ENCODE measurements at regions not wholly inside any gene's neighbourhood (a gene's known extent, or its start where the extent isn't known, plus 50 kb on each side); places are given as distances from the start of the nearest gene placed in this dataset.

GRCh38 chr18:25876330-25876948 is 214.0 kb downstream of the SS18 start:
- Histone ChIP-seq H3K4me1 (ENCODE audit: insufficient read depth, low read length) (no peaks in the 10 kb centered on the region), H3K4me2 (ENCODE audit: insufficient read depth, low read length) (no peak overlapping the region), H3K79me2 (ENCODE audit: insufficient read depth, low read length) (no peaks in the 10 kb centered on the region), H4K20me1 (ENCODE audit: insufficient read depth, low read length) (no peaks in the 10 kb centered on the region), H3K9me3 (ENCODE audit: insufficient read depth, low read length, severe bottlenecking) (no peaks in the 10 kb centered on the region), H3K4me3 (ENCODE audit: low read depth in 1 of 2, low read length in 2 of 2) (no peak overlapping the region), H3K9ac (ENCODE audit: low read depth, low read length) (no peak overlapping the region), H3K36me3 (ENCODE audit: insufficient read depth, low read length) (no peaks in the 10 kb centered on the region), H2AFZ (ENCODE audit: low read depth, low read length) (no peak overlapping the region), H3K27ac (ENCODE audit: low read length) (no peak overlapping the region), H3K27me3 (ENCODE audit: insufficient read depth, low read length, poor library complexity) (no peaks in the 10 kb centered on the region)
- no peak for DNase-seq
- TF ChIP-seq EZH2 (IDR thresholded peaks at IDR 0.05; ENCODE audit: borderline replicate concordance, low read depth, low read length, severe bottlenecking) (no peak), CTCF (IDR thresholded peaks at IDR 0.05; ENCODE audit: borderline replicate concordance, extremely low read depth, low read length, poor library complexity, severe bottlenecking) (no peak)
- ATAC-seq (ENCODE audit: insufficient read depth, low read depth): no peak

GRCh38 chr18:25875551-25876240 is 214.7 kb downstream of the SS18 start:
- no peak overlapping the region for H3K4me3 ChIP-seq (ENCODE audit: low read depth in 1 of 2, low read length in 2 of 2)
- DNase-seq: no peak

GRCh38 chr18:25873833-25874232 is 216.6 kb downstream of the SS18 start:
- Histone ChIP-seq H3K9ac (ENCODE audit: low read depth, low read length) (no peak overlapping the region), H4K20me1 (ENCODE audit: insufficient read depth, low read length) (no peaks in the 10 kb centered on the region), H3K79me2 (ENCODE audit: insufficient read depth, low read length) (no peaks in the 10 kb centered on the region), H2AFZ (ENCODE audit: low read depth, low read length) (no peak overlapping the region), H3K4me3 (ENCODE audit: low read depth in 1 of 2, low read length in 2 of 2) (no peak overlapping the region), H3K36me3 (ENCODE audit: insufficient read depth, low read length) (no peaks in the 10 kb centered on the region), H3K27ac (ENCODE audit: low read length) (no peak overlapping the region), H3K9me3 (ENCODE audit: insufficient read depth, low read length, severe bottlenecking) (no peaks in the 10 kb centered on the region), H3K27me3 (ENCODE audit: insufficient read depth, low read length, poor library complexity) (no peaks in the 10 kb centered on the region), H3K4me1 (ENCODE audit: insufficient read depth, low read length) (no peaks in the 10 kb centered on the region), H3K4me2 (ENCODE audit: insufficient read depth, low read length) (no peak overlapping the region)
- ATAC-seq (ENCODE audit: insufficient read depth, low read depth) (no peak), DNase-seq (no peak)
- TF ChIP-seq EZH2 (IDR thresholded peaks at IDR 0.05; ENCODE audit: borderline replicate concordance, low read depth, low read length, severe bottlenecking) (no peak), CTCF (IDR thresholded peaks at IDR 0.05; ENCODE audit: borderline replicate concordance, extremely low read depth, low read length, poor library complexity, severe bottlenecking) (no peak)

More at GRCh38 chr18:25875551-25876240, 214.7 kb downstream of the SS18 start:
- TF ChIP-seq CTCF (IDR thresholded peaks at IDR 0.05; ENCODE audit: borderline replicate concordance, extremely low read depth, low read length, poor library complexity, severe bottlenecking) (no peak), EZH2 (IDR thresholded peaks at IDR 0.05; ENCODE audit: borderline replicate concordance, low read depth, low read length, severe bottlenecking) (no peak)
- Histone ChIP-seq H3K36me3 (ENCODE audit: insufficient read depth, low read length) (no peaks in the 10 kb centered on the region), H3K4me2 (ENCODE audit: insufficient read depth, low read length) (no peak overlapping the region), H2AFZ (ENCODE audit: low read depth, low read length) (no peak overlapping the region), H3K9me3 (ENCODE audit: insufficient read depth, low read length, severe bottlenecking) (no peaks in the 10 kb centered on the region), H3K27ac (ENCODE audit: low read length) (no peak overlapping the region), H3K79me2 (ENCODE audit: insufficient read depth, low read length) (no peaks in the 10 kb centered on the region), H3K9ac (ENCODE audit: low read depth, low read length) (no peak overlapping the region), H3K4me1 (ENCODE audit: insufficient read depth, low read length) (no peaks in the 10 kb centered on the region), H3K27me3 (ENCODE audit: insufficient read depth, low read length, poor library complexity) (no peaks in the 10 kb centered on the region), H4K20me1 (ENCODE audit: insufficient read depth, low read length) (no peaks in the 10 kb centered on the region)
- ATAC-seq (ENCODE audit: insufficient read depth, low read depth): no peak
